GM18511 (cell line): ENCODE measurements at regions not wholly inside any gene's neighbourhood (a gene's known extent, or its start where the extent isn't known, plus 50 kb on each side); places are given as distances from the start of the nearest gene placed in this dataset.

ENCODE experiments used
- ATAC-seq: cut with Tn5 transposase; IDR thresholded peaks from one replicate; pipeline ENCODE4 v1.9.1; 2021; ENCODE audit warnings: mild to moderate bottlenecking, moderate library complexity; ENCODE audit not compliant: unreplicated experiment

GRCh38 chr3:24033818-24034217, 88.7 kb downstream of the NR1D2 start:
- ATAC-seq, result no peak

GRCh38 chr3:24034464-24034863, 89.4 kb downstream of the NR1D2 start:
- ATAC-seq, result no peak

GRCh38 chr3:24037971-24038370, 92.9 kb downstream of the NR1D2 start:
- no peak for ATAC-seq

GRCh38 chr3:24040311-24040710, 95.2 kb downstream of the NR1D2 start:
- no peak for ATAC-seq

- no peak for ATAC-seq
Observed at GRCh38 chr3:24042174-24043059, 97.3 kb downstream of the NR1D2 start.

- no peak for ATAC-seq
Observed at GRCh38 chr3:24043168-24043567, 98.1 kb downstream of the NR1D2 start.

- ATAC-seq, result no peak
Observed at GRCh38 chr3:24043985-24044384, 98.9 kb downstream of the NR1D2 start.

- ATAC-seq, result no peak
Observed at GRCh38 chr3:24046214-24046613, 101.1 kb downstream of the NR1D2 start.

- peak; percentile 45 for ATAC-seq
Observed at GRCh38 chr3:24047513-24047912, 102.4 kb downstream of the NR1D2 start.

- no peak for ATAC-seq
Observed at GRCh38 chr3:24048843-24049242, 103.8 kb downstream of the NR1D2 start.

GRCh38 chr3:24052446-24052845, 107.4 kb downstream of the NR1D2 start:
- no peak for ATAC-seq

GRCh38 chr3:24058940-24059705, 114.0 kb downstream of the NR1D2 start:
- ATAC-seq, result no peak

- no peak for ATAC-seq
Observed at GRCh38 chr3:24060055-24060454, 115.0 kb downstream of the NR1D2 start.

- ATAC-seq, result no peak
Observed at GRCh38 chr3:24062916-24063315, 117.8 kb downstream of the NR1D2 start.
